HCT116 (cell line): ENCODE measurements at regions not wholly inside any gene's neighbourhood (a gene's known extent, or its start where the extent isn't known, plus 50 kb on each side); places are given as distances from the start of the nearest gene placed in this dataset.

Source experiments
- ATAC-seq: fragments of 200-7000 bp; cut with Tn5 transposase; 2 replicates; pipeline ENCODE4 v1.9.1; 2020; ENCODE audit warnings: mild to moderate bottlenecking, moderate library complexity
- BruUV-seq: library from RNA; stranded (reverse); fragments of 400-500 nt; replicated peaks from 2 replicates; lab custom pipeline; 2021; lab: Mats Ljungman, UMichigan
- CTCF ChIA-PET: fragments of 300-600 bp; sonication (Branson Sonifier 250); formaldehyde crosslinking; loops from one replicate; lab custom pipeline; 2021; ENCODE audit warnings: antibody characterized with exemption; lab: Charles Lee
- POLR2A ChIA-PET: fragments of 300-600, 350-600 bp; sonication (Branson Sonifier 250); formaldehyde crosslinking; loops from one replicate; lab custom pipeline; 2021; ENCODE audit warnings: antibody characterized with exemption; lab: Charles Lee
- RAD21 ChIA-PET, 2 experiments: fragments of 300-600 bp; sonication (Branson Sonifier 250); formaldehyde crosslinking; loops; one replicate each; lab custom pipeline; 2023; ENCODE audit warnings: low total read pairs in 2 of 2; ENCODE audit not compliant: uncharacterized antibody in 2 of 2, unreplicated experiment in 2 of 2, low non-redundant PET in 1 of 2; lab: Charles Lee
- DNase-seq: peaks from one replicate; pipeline ENCODE4 v3.0.0-alpha.2; 2010; ENCODE audit warnings: low read depth, low spot score
- H2AFZ ChIP-seq: fragments of 200-600 bp; shearing (Covaris generic), sonication (generic); 2 replicates; pipeline ENCODE4 v1.6.1; 2017; ENCODE audit warnings: low read depth, mixed run types, mixed read lengths, antibody characterized with exemption, low read length; ENCODE audit not compliant: poor library complexity, severe bottlenecking
- H3K27ac ChIP-seq: 2 replicates; pipeline ENCODE4 v1.5.1; 2012; ENCODE audit warnings: low read depth, low read length
- H3K27me3 ChIP-seq: fragments of 200-600 bp; sonication (generic); 2 replicates; pipeline ENCODE4 v1.6.1; 2016; ENCODE audit warnings: mixed run types, low read length, mixed read lengths; ENCODE audit not compliant: insufficient read depth
- H3K36me3 ChIP-seq, 2 experiments: fragments of 200-500 bp in 1 of 2; fragments of 200-600 bp in 1 of 2; sonication (Bioruptor generic) in 1 of 2; sonication (generic) in 1 of 2; 2 replicates each; pipeline versions ENCODE4 v1.5.1 to v1.6.1; 2014 to 2016; ENCODE audit warnings: low read length in 2 of 2, inconsistent platforms in 1 of 2, mixed read lengths in 1 of 2, mixed run types in 1 of 2; ENCODE audit not compliant: insufficient read depth in 2 of 2, control insufficient read depth in 1 of 2
- H3K4me1 ChIP-seq, 2 experiments: fragments of 200-600 bp in 1 of 2; sonication (generic) in 1 of 2; 2 replicates each; pipeline versions ENCODE4 v1.5.1 to v1.6.1; 2012 to 2017; ENCODE audit warnings: low read length in 2 of 2, inconsistent platforms in 1 of 2, mild to moderate bottlenecking in 1 of 2, mixed read lengths in 1 of 2, mixed run types in 1 of 2, moderate library complexity in 1 of 2; ENCODE audit not compliant: insufficient read depth in 2 of 2, control insufficient read depth in 1 of 2
- H3K4me2 ChIP-seq: fragments of 200-600 bp; sonication (generic); 2 replicates; pipeline ENCODE4 v1.6.1; 2017; ENCODE audit warnings: mixed run types, low read length, mixed read lengths
- H3K4me3 ChIP-seq, 2 experiments: fragments of 200-600 bp in 1 of 2; sonication (generic) in 1 of 2; replicated peaks in 1 of 2; 2 replicates each; pipeline ENCODE4 v1.5.1; 2011 to 2016; ENCODE audit warnings: low read length in 2 of 2, control low read depth in 1 of 2, low read depth in 1 of 2, mild to moderate bottlenecking in 1 of 2, mixed read lengths in 1 of 2, mixed run types in 1 of 2
- H3K79me2 ChIP-seq: fragments of 200-600 bp; sonication (generic); 2 replicates; pipeline ENCODE4 v1.6.1; 2017; ENCODE audit warnings: mild to moderate bottlenecking, mixed run types, low read length, moderate library complexity, mixed read lengths; ENCODE audit not compliant: insufficient read depth
- H3K9ac ChIP-seq: fragments of 200-600 bp; sonication (generic); 2 replicates; pipeline ENCODE4 v1.6.1; 2016; ENCODE audit warnings: low read length, mixed read lengths
- H3K9me2 ChIP-seq: fragments of 200-600 bp; sonication (generic), shearing (Covaris generic); 2 replicates; pipeline ENCODE4 v1.6.1; 2017; ENCODE audit warnings: mixed run types, mild to moderate bottlenecking, moderate library complexity; ENCODE audit not compliant: insufficient read depth
- H3K9me3 ChIP-seq, 2 experiments: fragments of 200-500 bp in 1 of 2; fragments of 200-600 bp in 1 of 2; sonication (Bioruptor generic) in 1 of 2; sonication (generic) in 1 of 2; 2 replicates each; pipeline ENCODE4 v1.6.1; 2014 to 2017; ENCODE audit warnings: low read length in 2 of 2, mixed read lengths in 2 of 2, inconsistent platforms in 1 of 2, low read depth in 1 of 2, mild to moderate bottlenecking in 1 of 2, mixed run types in 1 of 2, moderate library complexity in 1 of 2; ENCODE audit not compliant: control insufficient read depth in 1 of 2, insufficient read depth in 1 of 2
- H4K20me1 ChIP-seq: fragments of 200-600 bp; sonication (generic), shearing (Covaris generic); 2 replicates; pipeline ENCODE4 v1.6.1; 2017; ENCODE audit warnings: mixed run types, mild to moderate bottlenecking, moderate library complexity; ENCODE audit not compliant: insufficient read depth
- CBX3 ChIP-seq: IDR thresholded peaks from 2 replicates; pipeline ENCODE4 v1.6.1; 2012; ENCODE audit warnings: low read depth
- CTCF ChIP-seq, 3 experiments: fragments of 200-600 bp in 1 of 3; sonication (generic) in 1 of 3; IDR thresholded peaks in 2 of 3; conservative IDR thresholded peaks in 1 of 3; 2 replicates each; pipeline ENCODE4 v1.5.1; 2012 to 2017; ENCODE audit warnings: low read depth in 2 of 3, low read length in 2 of 3, antibody characterized with exemption in 1 of 3, borderline replicate concordance in 1 of 3, control low read depth in 1 of 3, mild to moderate bottlenecking in 1 of 3, mixed read lengths in 1 of 3, mixed run types in 1 of 3, moderate library complexity in 1 of 3; ENCODE audit not compliant: insufficient read depth in 1 of 3
- EZH2 ChIP-seq: fragments of 200-600 bp; sonication (generic); IDR thresholded peaks from 2 replicates; pipeline ENCODE4 v1.6.1; 2017; ENCODE audit warnings: antibody characterized with exemption, mixed run types
- FOSL1 ChIP-seq: IDR thresholded peaks from 2 replicates; pipeline ENCODE4 v1.6.1; 2012; ENCODE audit warnings: low read depth
- POLR2AphosphoS5 ChIP-seq: IDR thresholded peaks from 2 replicates; pipeline ENCODE4 v1.6.1; 2011; ENCODE audit warnings: mild to moderate bottlenecking, low read depth, low read length, moderate library complexity
- RAD21 ChIP-seq: IDR thresholded peaks from 2 replicates; pipeline ENCODE4 v1.6.1; 2012; ENCODE audit warnings: low read depth, mild to moderate bottlenecking
- SIN3A ChIP-seq: IDR thresholded peaks from 2 replicates; pipeline ENCODE4 v1.6.1; 2012; ENCODE audit warnings: low read depth
- SP1 ChIP-seq: IDR thresholded peaks from 2 replicates; pipeline ENCODE4 v1.6.1; 2012; ENCODE audit warnings: low read depth
- SRF ChIP-seq: IDR thresholded peaks from 2 replicates; pipeline ENCODE4 v1.6.1; 2012; ENCODE audit warnings: low read depth
- TCF7L2 ChIP-seq: IDR thresholded peaks from 2 replicates; pipeline ENCODE4 v1.7.0; 2011; ENCODE audit warnings: borderline replicate concordance, inconsistent platforms; ENCODE audit not compliant: insufficient read depth, insufficient read length; ENCODE audit errors: extremely low read depth
- YY1 ChIP-seq: IDR thresholded peaks from 2 replicates; pipeline ENCODE4 v1.6.1; 2011; ENCODE audit warnings: low read length, low read depth, moderate library complexity, mild to moderate bottlenecking; ENCODE audit not compliant: insufficient replicate concordance; ENCODE audit errors: extremely low read depth
- intact Hi-C: fragments of 100-400 bp; cut with micrococcal nuclease; formaldehyde crosslinking; loops from 2 replicates; pipeline ENCODE4 v1.10.0; 2022
- TF ChIP-seq, protein P1 (sequence below): IDR thresholded peaks from 2 replicates; pipeline ENCODE4 v1.6.1; 2012
- TF ChIP-seq, protein P2 (sequence below): IDR thresholded peaks from 2 replicates; pipeline ENCODE4 v1.6.1; 2012; ENCODE audit warnings: low read depth

GRCh38 chr12:14138495-14138894 is 157.1 kb upstream of the GRIN2B start:
- Histone ChIP-seq H3K27ac (no peak overlapping the region), H3K9me3 (no peaks in the 10 kb centered on the region), H3K9me2 (no peaks in the 10 kb centered on the region), H3K27me3 (no peaks in the 10 kb centered on the region), H3K36me3 (no peaks in the 10 kb centered on the region), H3K4me2 (no peak overlapping the region), H3K4me1 (no peaks in the 10 kb centered on the region), H2AFZ (no peak overlapping the region), H3K4me3 (no peak overlapping the region), H3K79me2 (no peaks in the 10 kb centered on the region), H4K20me1 (no peaks in the 10 kb centered on the region), H3K9ac (no peak overlapping the region)
- ChIA-PET POLR2A (no interaction called here), CTCF (no interaction called here), RAD21 (no interaction called here)
- no peak for TF ChIP-seq SRF
- peak; percentile 33 for TF ChIP-seq RAD21
- no peak for TF ChIP-seq EZH2
- TF ChIP-seq SIN3A, result no peak
- TF ChIP-seq, protein P1, sequence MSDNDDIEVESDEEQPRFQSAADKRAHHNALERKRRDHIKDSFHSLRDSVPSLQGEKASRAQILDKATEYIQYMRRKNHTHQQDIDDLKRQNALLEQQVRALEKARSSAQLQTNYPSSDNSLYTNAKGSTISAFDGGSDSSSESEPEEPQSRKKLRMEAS, result no peak
- no peak for TF ChIP-seq POLR2AphosphoS5
- TF ChIP-seq SP1, result no peak
- peak in 2 of 3 experiments; percentile 41 to 52; a peak in 4 of 6 replicates for TF ChIP-seq CTCF (IDR thresholded peaks at IDR 0.05 in 2 of 3, conservative IDR thresholded peaks at IDR 0.05 in 1 of 3; ENCODE audit: borderline replicate concordance in 1 of 3, insufficient read depth in 1 of 3, low read depth in 2 of 3, low read length in 2 of 3)
- no peak for TF ChIP-seq TCF7L2
- no peak for TF ChIP-seq FOSL1
- TF ChIP-seq, protein P2, sequence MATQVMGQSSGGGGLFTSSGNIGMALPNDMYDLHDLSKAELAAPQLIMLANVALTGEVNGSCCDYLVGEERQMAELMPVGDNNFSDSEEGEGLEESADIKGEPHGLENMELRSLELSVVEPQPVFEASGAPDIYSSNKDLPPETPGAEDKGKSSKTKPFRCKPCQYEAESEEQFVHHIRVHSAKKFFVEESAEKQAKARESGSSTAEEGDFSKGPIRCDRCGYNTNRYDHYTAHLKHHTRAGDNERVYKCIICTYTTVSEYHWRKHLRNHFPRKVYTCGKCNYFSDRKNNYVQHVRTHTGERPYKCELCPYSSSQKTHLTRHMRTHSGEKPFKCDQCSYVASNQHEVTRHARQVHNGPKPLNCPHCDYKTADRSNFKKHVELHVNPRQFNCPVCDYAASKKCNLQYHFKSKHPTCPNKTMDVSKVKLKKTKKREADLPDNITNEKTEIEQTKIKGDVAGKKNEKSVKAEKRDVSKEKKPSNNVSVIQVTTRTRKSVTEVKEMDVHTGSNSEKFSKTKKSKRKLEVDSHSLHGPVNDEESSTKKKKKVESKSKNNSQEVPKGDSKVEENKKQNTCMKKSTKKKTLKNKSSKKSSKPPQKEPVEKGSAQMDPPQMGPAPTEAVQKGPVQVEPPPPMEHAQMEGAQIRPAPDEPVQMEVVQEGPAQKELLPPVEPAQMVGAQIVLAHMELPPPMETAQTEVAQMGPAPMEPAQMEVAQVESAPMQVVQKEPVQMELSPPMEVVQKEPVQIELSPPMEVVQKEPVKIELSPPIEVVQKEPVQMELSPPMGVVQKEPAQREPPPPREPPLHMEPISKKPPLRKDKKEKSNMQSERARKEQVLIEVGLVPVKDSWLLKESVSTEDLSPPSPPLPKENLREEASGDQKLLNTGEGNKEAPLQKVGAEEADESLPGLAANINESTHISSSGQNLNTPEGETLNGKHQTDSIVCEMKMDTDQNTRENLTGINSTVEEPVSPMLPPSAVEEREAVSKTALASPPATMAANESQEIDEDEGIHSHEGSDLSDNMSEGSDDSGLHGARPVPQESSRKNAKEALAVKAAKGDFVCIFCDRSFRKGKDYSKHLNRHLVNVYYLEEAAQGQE, result no peak
- no peak for TF ChIP-seq CBX3
- no peak for TF ChIP-seq YY1
- ATAC-seq (peak; percentile 72), DNase-seq (no peak)
- intact Hi-C loops, result no loop called here
- no TSS peak for BruUV-seq
